NCI-H146 (cell line): ENCODE measurements at regions not wholly inside any gene's neighbourhood (a gene's known extent, or its start where the extent isn't known, plus 50 kb on each side); places are given as distances from the start of the nearest gene placed in this dataset.
A peak's percentile ranks its signal among the peaks of the same experiment; 100 is the strongest.

ENCODE experiments used
- DNase-seq: peaks from one replicate; lab custom pipeline; 2025; lab: John Stamatoyannopoulos, UW

DNA sequence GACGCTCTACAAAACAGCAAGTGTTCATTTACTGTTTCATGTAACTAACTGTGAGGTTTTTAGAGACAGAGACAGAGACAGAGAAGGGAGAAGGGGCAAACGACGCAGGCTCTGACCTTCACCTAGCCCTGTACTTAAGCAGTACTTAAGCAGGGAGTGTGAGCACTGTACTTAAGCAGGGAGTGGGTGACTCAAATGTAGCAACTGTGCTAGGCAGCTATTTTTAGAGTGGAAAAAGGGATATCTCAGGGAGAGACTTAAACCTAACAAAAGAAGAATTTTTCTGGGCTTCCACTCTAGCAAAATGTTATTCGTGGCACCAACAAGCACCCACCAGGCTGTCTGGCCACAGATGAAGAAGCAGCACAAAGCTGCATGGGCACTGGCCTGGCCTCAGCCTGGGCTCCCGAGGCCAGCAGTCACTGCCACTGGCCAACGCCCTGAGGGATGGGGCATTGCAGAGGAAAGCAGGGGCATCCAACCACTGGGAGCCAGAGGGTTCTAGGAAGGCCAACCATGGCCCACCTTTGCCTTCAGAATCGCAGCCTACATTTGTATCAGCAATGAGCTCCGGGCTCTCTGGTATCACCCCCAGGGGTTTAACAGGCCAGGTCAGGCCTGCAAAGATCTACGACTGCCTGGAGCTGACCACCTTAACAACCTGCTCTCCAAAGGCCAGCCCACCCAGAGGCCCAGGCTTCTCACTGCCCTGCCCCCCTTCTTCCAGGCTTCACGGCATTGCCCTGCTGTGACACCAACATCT is 154.3 kb downstream of the TTC32 start:
- DNase-seq = no peak

DNA sequence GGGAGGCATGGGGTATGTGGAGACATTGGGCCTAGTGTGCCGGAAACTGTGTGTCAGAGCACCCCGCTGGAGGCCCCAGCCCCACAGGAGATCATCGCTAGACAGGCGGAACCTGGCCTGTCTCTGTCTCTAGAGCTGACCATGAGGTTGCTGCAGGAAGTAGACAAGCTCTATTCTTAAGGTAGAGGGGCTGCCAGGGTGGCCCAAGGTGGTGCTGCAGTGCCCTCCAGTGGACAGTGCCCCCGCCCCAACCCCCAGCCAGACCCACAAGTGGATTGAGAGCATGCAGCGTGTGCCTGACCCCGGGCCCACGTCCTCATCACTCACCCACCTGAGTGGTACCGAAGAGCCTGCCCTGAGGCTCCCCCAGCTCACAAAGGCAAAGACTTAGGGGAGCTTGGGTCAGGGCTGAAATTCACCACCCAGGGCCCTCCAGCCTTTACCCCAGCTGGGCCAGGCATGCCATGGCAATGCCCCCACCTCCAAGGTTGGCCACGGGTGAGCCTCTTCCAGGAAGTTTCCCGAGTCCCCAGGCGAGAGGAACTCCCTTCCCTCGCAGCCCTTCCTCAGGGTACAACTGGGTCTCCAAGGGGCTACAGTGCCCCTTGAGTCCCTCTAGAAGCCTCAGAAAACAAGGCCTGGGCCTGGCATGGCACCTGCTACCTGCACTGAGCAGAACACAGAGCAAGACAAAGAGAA is 155.0 kb downstream of the TTC32 start:
- DNase-seq = peak; percentile 53

DNA sequence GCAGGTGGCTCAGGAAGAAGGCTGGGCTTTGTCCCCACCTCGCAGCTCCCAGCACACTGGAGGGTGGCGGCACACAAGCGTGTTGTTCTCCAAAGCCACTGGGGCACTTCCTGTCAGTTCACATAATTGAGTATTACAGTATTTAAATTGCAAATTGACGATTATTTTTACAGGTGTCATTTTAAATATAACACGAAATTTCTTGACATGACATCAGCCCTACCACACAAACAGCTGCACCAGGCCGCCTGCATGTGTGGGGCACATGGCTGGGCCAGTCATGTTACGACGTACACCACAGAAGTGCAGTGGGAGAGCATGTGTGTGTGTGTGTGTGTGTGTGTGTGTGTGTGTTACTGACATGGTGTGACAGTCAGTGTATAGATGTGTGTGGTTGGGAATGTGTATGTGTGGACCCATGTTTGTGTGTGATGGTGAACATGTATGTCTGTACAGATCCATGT is 155.6 kb downstream of the TTC32 start:
- DNase-seq = peak; percentile 18

DNA sequence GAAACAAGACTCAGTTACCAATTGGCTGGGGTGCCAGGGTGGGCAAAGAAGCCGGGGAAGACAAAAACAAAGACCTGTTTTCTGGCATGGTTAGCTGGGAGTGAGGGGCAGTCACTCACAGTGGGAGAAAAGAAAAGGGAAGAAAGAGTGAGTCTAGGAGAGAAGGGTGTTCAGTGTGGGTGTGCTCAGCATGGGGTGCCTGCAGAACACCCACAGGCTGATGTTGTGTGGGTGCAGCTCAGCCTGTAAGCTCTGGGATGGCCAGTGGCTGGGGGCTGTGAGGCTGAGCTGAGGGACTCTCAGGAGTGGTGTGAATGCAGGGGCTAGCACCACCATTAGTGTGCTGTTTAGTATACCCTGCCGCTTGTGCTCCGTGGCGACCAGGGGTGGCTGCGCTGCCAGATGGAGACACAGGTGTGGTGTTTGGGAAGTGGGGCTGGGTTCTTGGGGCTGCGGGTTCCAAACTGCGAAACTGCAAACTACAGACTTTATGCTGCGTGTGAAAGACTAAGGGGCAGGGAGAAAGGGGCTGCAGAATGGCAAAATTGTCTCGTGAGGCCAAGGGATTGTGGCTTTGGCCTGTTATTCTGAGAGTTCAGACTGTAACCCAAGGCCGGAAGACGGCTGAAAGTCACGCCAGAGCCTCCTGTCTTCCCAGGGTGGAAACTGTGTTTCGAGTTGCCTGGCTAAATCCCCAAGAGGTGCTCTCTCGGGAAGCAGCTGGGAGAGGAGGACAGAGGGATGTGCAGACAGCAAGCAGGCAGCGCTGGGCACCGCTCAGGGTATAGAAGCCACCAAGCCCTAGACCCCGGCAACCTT is 156.3 kb downstream of the TTC32 start:
- DNase-seq = no peak

DNA sequence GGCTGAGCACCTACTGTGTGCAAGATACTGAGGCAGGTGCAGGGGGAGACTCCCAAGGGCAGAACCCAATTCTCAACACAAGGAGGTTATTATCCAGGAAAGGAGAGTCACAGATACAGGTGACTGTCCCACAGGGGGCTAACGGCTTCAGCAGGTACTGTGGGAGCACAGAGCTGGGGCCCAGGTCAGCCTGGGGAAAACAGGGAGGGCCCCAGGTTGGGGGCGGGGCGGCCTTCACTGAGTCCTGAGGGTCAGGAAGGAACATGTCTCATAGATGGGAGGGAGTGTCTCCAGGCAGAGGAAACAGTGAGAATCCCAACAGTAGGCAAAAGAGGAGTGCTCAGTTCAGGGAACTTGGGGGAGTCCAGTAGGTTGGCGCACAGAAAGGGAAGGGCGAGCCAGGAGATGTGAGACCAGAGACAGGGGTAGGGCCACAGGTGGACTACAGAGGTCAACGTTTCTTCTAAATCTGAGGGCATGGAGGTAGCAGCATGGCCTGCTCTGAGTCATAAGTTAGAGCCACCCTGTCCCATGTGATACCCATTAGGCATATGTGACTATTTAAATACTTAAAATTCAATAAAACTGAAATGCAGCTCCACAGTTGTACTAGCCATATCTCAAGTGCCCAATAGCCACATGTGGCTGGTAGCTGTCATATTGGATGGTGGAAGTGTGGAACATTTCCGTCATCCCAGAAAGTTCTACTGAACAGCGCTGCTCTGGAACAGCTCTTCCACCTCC is 157.2 kb downstream of the TTC32 start:
- no peak for DNase-seq

DNA sequence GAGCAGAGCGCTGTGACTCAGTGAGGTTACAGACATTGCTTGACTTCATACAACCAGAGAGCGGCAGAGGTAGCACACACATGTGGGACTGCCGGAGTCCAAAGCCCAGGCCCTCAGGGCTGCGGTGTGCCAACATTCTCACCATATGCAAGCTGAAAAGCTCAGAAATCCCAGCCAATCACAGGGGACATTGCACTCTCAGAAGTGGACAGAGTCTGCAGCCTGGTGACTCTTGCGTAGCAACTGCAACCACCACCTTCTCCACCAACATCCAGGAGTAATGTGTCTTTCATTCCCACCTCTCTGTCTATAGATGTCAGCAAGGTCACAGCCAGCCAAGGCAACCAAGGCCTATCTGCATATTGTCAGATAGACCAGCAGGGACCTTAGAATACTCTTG is 158.1 kb downstream of the TTC32 start:
- no peak for DNase-seq

DNA sequence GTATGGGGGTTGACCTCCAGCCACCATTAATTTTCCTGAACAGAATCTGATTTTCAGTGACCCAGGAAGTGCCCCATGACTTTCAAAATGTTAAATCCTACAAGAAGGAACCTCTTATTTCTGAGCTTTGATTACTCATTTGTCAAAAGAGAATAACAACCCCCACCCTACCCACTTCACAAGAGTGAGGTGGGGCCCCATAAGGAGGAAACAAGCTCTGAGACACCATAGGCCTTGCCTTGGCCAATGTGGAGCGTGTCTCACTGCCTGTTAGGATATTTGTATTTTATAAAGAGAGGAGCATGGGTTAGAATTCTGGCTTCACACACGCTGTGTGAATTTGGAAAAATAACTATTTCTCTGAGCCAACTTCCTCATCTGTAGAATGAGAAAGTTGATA is 158.9 kb downstream of the TTC32 start:
- DNase-seq = no peak

DNA sequence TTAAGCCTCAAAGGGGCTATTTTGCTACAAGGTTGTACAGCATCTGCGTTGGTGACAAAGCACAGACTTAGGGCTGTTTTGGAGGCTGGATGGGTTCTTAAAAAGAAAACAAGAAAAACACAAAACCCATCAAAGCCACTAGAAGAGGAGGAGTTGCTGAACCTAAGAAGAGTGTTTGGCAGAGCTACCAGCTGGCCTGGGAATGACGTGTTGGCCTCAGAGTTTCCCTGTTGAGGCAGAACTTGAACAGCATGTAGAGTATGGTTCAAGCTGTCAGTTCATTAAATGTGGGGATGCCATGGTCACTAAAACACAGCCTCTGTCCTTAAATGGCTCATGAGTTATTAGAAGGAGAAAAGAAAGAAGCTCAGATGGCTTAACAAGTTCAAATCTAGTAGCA is 162.5 kb downstream of the TTC32 start:
- DNase-seq = no peak

DNA sequence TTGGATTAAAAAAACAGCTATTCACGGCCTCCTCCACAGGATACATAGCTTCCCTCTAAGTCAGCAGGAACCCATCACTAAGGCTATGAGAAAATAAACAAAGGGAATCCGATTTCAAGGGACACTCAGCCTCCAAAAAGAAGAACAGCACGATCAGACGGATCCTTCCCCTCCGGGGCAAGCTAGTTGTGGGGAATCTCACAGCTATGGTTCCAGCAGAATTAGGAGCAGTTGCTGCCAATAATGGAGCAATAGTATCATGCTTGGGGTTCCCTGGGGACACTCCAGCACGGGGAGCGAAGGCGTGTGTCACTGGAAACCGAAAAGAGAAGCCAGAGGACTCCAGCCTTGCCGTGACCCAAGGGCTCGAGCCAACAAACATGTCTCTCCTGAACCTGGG is 163.1 kb downstream of the TTC32 start:
- no peak for DNase-seq

DNA sequence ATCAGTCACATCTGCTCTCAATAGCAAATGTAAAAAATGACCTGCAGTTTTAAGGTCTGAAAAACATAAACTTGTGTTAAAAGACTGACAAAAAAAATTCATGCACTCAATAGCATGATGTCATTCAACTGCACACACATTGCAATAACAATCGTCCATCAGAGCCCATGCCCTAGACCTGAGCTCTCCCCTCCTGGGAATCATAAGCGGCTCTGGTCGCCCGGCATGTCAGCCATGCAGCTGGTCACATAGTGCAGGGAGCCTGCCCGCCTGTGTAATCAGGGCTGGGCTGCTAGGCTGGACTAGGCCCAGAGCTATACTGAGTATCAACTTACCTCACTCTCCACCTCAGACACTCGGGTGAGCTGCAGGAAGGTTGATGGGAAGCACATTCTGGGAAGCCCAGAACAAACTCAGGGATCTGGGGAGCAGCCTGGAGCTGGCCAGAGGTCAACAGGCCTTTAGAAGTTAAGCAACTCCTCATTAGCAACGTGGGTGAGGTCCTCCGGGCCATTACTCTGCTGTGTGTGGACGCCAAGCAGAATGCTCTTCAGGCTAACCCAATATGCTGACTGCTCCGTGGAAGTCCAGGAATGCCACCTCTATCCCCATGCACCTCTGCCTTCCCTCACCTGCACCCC is 165.5 kb downstream of the TTC32 start:
- DNase-seq = peak; percentile 17

DNA sequence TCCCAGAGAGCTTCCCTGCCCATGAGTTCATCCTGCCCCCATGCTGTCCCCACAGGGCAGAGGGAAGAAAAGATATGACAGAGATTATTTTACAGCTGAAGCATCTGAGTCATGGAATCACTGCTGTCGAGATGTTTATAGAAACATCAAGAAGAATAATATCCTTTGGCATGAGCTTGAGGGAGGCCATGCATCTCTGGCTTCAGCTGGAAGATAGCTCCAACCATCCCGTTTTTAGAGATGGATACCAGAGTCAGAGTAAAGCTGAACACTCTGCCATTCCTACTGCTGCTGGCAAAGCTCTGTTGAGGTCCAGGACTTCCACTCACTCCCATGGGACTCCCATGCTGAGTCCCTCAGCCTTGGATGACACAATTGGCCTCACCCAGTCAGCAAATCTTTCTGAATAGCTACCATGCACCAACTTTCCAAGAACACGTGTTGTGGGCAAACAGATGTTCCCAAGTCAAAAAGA is 167.8 kb downstream of the TTC32 start:
- no peak for DNase-seq

DNA sequence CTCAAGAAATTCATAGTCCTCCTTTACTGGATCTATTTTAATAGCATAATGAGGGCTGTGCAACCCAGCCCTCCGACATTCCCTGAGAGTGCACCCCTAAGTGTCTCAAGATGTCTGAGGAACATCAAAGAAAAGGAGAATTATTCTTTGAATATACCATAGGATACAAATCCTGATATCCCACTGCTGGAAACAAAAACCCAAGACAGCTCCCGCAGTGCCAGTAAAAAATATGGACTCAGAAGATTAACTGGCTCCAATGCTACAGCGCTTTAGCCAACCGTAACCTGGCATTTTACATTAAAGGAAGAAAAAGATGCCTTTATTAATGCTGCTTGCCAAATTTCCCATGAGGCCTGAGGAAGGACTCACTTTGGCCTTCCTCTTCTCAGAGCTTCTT is 168.4 kb downstream of the TTC32 start:
- no peak for DNase-seq

DNA sequence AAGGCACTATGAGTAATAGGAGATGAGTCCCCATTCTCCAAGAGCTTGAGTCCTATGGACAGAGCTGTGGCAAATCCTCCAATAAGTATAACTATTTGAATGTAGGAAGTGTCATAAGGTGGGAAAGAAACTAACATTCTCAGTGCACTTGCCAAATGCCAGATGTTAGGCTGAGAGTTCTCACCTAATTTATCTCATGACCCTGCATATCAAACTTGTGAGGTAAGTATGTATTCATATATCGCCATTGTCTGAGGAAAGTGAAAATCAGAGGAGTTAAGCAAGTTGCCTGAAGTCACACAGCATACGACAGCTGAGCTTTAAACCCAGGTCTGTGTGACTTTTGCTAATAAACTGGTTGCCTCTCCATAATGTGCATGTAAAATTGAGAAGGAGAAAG is 169.5 kb downstream of the TTC32 start:
- DNase-seq = no peak

DNA sequence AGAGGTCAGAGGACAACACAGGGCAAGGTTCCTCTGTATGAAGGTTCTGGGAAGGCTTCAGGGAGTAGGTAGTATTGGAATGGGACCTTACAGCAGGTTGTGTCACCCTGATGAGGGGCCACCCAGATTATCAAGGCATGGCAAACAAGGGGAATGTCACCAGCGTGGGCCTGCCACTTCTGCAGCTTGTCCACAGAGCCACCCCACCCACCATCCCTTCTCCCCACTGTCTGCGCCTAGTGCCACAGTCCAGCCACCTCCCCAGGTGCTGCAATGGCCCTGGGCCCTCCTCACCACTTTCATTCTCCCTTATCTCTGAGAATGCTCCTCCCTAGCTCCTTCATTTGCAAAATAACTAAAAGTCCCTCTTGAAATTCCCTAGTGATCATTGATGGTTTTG is 170.3 kb downstream of the TTC32 start:
- DNase-seq = no peak

DNA sequence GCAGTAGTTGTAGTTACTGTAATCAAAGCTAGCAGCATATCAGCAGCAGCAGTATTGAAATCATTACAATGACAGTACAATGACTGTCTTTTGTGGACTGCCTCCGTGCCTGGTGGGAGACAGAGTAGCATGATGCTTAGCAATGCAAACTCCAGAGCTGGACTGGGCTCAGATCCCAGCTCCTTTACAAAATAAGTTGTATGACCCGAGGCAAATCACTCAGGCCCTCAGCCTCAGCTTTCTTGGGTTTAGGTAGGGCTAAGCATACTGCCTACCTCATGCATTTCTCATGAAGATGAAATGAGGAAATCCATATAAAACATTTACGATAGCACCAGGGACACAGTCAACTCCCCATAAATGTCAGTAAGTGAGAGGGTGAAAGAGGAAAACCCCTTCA is 170.7 kb downstream of the TTC32 start:
- DNase-seq = no peak

DNA sequence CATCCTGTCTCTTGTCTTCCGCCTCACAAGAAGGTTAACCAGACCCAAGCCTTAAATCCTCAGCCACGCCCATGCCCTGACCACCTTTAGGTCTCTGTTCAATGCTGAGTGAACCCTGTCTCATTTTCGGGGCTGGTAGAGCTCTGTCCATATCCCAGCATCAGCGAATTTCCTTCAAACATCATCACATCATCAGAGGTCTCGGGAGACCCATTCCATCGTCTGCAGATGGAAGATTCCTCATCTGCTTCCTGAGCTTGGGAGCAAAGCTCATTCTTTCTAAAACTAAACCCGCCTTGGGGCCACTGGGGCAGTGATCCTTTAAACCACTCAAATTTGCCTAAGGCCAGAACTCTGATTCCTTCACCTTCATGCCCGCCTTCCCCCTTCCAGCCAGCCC is 173.7 kb downstream of the TTC32 start:
- no peak for DNase-seq

DNA sequence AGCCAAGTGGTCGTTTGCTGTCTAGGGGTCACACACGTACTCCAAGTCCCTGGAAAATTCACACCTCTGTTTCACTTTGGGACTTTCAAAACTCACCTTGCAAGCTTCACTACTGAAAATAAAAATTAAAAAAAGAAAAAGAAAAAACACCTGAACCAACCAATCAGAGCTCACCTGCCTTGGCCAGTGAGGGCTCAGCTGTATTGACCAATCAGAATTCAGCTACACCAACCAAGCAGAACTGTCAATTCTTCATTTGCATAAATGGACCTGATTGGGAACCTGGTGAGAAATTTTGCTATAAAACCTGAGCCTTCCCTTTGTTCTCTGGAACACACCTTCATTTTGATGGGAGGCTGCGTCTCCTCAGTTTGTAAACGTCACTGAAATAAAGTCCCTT is 176.4 kb downstream of the TTC32 start:
- DNase-seq = no peak

DNA sequence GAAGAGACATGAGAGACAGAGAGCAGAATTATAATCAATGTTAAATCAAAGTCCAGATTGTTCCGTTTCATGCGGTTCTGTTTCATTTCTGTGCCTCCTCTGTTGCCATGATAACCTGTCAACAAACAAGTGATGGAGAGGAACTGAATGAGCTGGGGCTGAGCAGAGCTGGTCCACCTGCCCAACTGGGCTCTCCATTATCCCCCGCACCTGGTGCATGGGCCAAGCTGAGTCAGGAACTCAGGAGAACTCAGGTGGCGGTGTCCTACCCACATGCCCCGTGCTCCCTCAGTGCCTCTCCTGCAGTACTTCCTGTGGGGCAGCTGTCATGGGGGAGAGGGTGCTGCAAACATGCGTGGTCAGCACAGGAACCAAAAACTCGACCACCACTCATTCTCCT is 178.8 kb downstream of the TTC32 start:
- DNase-seq = no peak

DNA sequence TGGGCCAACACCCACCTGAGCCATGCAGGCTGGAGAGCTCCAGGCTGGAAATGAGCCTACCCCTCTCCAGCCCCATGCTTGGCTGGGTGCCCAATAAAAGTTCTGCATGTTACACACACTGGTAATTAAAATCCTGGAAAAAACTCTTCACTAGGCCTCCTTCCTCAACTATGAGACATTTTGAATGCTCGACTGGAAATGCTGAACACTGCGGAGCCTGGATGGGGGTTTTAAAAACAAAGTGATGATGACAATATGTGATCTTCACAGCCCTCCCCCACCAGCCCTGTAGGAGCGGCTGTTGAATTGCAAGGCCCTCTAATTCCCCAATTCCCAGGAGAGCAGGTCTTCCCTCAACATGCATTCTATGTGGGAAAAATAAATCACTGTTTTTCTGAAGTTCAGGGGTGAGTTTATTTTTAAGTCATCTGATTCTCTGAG is 179.2 kb downstream of the TTC32 start:
- no peak for DNase-seq

DNA sequence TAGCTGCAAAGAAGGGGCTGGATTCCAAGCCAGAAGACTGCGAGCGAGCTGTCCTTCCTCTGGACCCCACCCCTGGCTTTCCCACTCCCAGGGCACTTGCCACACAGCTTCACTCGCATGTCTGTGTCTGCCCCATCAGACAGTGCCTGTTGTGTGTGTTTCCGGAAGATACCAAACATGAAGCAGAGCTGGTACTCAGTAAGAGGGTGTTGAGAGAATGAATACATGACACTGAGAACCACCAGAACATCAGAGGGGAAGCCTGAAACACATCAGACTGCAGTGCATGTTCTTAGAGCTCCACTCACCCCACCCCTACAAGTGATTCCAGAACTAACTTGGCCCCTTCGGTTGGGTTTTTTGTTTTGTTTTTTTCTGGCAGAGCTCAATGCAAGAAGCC is 181.5 kb downstream of the TTC32 start:
- DNase-seq = no peak

DNA sequence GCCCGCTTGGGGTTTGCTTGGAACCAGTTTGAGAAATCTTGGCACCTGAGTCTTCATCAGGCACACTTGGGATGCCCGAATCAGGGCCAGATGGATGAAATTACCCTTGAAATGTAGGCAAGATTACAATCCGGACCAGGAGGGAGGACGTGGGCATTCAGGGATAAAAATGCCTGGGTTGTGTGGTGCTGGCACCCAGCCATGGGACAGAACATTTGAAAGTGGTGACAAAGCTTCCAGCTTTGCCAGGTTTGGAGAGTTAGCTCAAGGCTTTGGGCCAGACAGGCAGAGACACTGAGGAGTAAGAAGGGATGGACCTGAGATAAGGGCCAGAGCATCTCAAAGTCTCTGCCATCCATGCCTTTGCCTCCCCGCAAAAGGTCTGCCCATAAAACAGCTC is 182.2 kb downstream of the TTC32 start:
- no peak for DNase-seq
